ENCODE measurements at regions not wholly inside any gene's neighbourhood (a gene's known extent, or its start where the extent isn't known, plus 50 kb on each side); places are given as distances from the start of the nearest gene placed in this dataset.
"Not testable (repeated sequence)": the region's sequence is repeated elsewhere in the genome, so short reads cannot be mapped to it uniquely, and the experiment has no call there.

DNA sequence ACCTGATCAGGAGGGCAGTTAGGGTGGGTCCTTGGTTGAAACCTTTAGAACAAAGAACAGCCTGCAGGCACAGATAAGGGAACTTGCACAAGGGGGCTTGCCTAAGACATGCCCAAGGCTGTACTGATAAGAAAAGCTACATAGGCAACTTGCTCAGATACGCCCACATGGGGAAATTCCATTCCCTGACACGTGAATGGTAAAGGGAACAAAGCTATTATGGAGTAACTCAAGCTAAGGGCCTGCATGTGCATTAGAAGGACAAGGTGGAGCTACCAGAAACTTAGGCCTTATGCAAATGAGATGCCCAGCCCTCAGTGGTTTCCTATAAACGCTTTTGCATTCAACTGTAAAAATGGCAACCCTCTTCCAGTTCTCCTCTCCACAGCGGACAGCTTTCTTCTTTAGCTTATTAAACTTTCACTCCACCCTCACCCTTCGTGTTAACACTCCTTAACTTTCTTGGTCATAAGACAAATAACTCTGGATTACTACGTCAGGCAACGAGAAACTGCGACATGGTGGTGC lies 1192.1 kb upstream of the CELF2 start:
- no peaks in the 10 kb centered on the region for H3K4me1 ChIP-seq (ENCODE audit: control insufficient read depth, insufficient read depth, low read length)
- no peak overlapping the region for H3K27ac ChIP-seq (ENCODE audit: low read length)
- 81% methylated on average over 8 of the region's 8 CpGs for WGBS
- H3K4me3 ChIP-seq (ENCODE audit: low read length): no peak overlapping the region
- H3K27me3 ChIP-seq (ENCODE audit: control insufficient read depth, insufficient read depth): no peaks in the 10 kb centered on the region
- ATAC-seq: no peak
- no peaks in the 10 kb centered on the region for H3K9me3 ChIP-seq (ENCODE audit: control insufficient read depth, low read length)
- intact Hi-C loops (cut with DNase I): no loop called here
- no peak for DNase-seq

DNA sequence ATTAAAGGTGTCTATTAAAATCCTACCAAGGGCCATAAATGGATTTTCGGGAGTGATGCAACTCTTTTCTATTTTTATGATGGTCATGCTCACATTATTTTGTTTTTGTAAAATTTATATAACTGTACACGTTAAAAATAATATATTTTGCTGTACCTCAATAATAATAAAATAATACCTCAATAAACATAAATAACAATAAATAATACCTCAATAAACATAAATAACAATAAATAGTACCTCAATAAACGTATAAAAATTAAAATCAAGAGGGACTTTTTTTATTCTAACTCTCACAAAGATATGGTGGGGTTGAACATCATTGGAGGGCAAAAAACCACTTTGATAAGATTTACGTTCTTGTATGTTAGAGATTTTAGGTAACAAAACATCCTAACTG lies 1189.6 kb upstream of the CELF2 start:
- Histone ChIP-seq H3K27ac (ENCODE audit: low read length) (no peak overlapping the region), H3K9me3 (ENCODE audit: control insufficient read depth, low read length) (no peaks in the 10 kb centered on the region), H3K4me3 (ENCODE audit: low read length) (no peak overlapping the region), H3K4me1 (ENCODE audit: control insufficient read depth, insufficient read depth, low read length) (no peaks in the 10 kb centered on the region), H3K27me3 (ENCODE audit: control insufficient read depth, insufficient read depth) (no peaks in the 10 kb centered on the region)
- ATAC-seq (no peak), DNase-seq (no peak)
- WGBS: 83% methylated on average over 4 of the region's 4 CpGs
- intact Hi-C loops (cut with DNase I): no loop called here

DNA sequence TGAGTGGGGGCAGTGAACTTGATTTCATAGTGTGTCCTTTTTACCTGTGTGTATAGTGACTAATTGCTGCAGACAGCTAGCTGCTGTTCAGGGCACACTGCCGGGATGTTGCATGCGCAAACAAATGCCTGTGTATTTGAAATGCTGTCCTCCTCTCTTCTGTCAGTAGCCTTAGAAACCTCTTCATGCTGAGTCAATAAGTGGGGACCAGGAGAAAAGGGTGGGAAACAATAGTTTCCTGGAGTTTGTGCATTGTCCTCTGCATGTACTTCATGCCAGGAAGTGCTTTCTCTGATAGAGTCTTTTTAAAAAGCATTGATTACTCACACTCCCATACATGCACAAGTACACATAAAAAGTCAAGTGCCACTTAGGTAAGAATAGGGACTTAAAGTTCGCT lies 1183.7 kb upstream of the CELF2 start:
- H3K27me3 ChIP-seq (ENCODE audit: control insufficient read depth, insufficient read depth): no peaks in the 10 kb centered on the region
- H3K4me1 ChIP-seq (ENCODE audit: control insufficient read depth, insufficient read depth, low read length): no peaks in the 10 kb centered on the region
- ATAC-seq: no peak
- no peak for DNase-seq
- H3K4me3 ChIP-seq (ENCODE audit: low read length): no peak overlapping the region
- H3K27ac ChIP-seq (ENCODE audit: low read length): no peak overlapping the region
- 56% methylated on average over 3 of the region's 3 CpGs for WGBS
- no peaks in the 10 kb centered on the region for H3K9me3 ChIP-seq (ENCODE audit: control insufficient read depth, low read length)
- intact Hi-C loops (cut with DNase I): no loop called here

DNA sequence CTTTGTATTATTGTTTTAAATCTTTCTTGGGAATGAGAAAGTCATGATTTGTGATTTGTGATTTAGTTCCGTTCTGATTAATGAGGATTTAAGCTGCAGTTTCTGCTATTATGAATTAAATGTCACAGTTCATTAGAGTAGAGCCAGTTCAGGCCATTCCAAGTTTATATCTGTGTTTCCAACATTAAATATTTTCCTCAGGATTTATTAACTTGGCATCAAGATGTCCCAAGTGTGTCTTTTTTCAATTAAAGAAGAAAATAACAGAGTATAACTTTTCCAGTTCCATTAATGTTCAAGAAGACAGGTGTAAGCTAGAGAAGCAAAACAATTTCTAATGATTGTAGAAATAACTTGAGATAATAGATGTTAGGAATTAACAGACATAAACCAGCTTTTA lies 1183.2 kb upstream of the CELF2 start:
- no peaks in the 10 kb centered on the region for H3K27me3 ChIP-seq (ENCODE audit: control insufficient read depth, insufficient read depth)
- WGBS: 56% methylated on average over 1 of the region's 1 CpG
- intact Hi-C loops (cut with DNase I): no loop called here
- no peak for DNase-seq
- ATAC-seq: no peak
- no peaks in the 10 kb centered on the region for H3K9me3 ChIP-seq (ENCODE audit: control insufficient read depth, low read length)
- no peak overlapping the region for H3K4me3 ChIP-seq (ENCODE audit: low read length)
- no peaks in the 10 kb centered on the region for H3K4me1 ChIP-seq (ENCODE audit: control insufficient read depth, insufficient read depth, low read length)
- H3K27ac ChIP-seq (ENCODE audit: low read length): no peak overlapping the region

DNA sequence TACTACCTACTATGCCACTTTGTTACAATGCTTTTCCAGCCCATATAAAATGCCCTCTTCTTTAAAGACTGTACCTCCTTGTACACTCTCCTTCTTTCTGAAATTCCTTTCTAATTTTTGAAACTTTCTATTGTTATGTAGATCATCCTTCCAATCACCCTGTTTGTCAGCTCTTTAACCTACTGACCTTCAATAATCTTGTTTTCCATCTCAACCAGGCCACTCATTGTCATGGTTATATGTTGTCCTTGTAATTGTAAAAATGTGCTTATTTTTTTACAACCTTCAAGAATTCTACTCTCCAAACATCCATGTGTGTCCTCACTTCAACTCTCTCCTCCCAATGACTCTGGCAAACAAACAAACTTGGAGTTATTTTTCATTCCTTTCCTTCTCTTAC lies 1172.6 kb upstream of the CELF2 start:
- intact Hi-C loops (cut with DNase I): no loop called here
- no peaks in the 10 kb centered on the region for H3K9me3 ChIP-seq (ENCODE audit: control insufficient read depth, low read length)
- DNase-seq (no peak), ATAC-seq (no peak)
- H3K27ac ChIP-seq (ENCODE audit: low read length): no peak overlapping the region
- H3K27me3 ChIP-seq (ENCODE audit: control insufficient read depth, insufficient read depth): no peaks in the 10 kb centered on the region
- no peak overlapping the region for H3K4me3 ChIP-seq (ENCODE audit: low read length)
- H3K4me1 ChIP-seq (ENCODE audit: control insufficient read depth, insufficient read depth, low read length): no peaks in the 10 kb centered on the region

DNA sequence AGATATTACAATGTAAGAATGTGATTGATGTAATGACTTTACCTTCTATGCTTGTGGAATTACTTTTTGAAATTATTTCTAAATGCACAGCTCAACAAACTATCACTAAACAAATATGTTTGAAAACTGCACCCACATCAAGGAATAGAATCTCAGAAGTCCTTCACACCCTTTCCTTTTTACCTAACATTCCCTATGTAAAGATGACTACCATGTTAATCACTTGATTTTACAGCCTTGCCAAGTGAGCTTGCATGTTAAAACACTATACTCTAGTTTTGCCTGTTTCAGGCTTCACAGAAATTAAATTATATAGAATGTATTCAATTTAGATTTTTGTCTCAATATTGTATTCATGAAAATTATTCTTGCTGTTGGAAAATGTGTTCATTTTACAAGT lies 1169.4 kb upstream of the CELF2 start:
- no peak for ATAC-seq
- no peaks in the 10 kb centered on the region for H3K4me1 ChIP-seq (ENCODE audit: control insufficient read depth, insufficient read depth, low read length)
- no peaks in the 10 kb centered on the region for H3K27me3 ChIP-seq (ENCODE audit: control insufficient read depth, insufficient read depth)
- H3K9me3 ChIP-seq (ENCODE audit: control insufficient read depth, low read length): no peaks in the 10 kb centered on the region
- no peak overlapping the region for H3K27ac ChIP-seq (ENCODE audit: low read length)
- no peak overlapping the region for H3K4me3 ChIP-seq (ENCODE audit: low read length)
- intact Hi-C loops (cut with DNase I): no loop called here
- DNase-seq: no peak

DNA sequence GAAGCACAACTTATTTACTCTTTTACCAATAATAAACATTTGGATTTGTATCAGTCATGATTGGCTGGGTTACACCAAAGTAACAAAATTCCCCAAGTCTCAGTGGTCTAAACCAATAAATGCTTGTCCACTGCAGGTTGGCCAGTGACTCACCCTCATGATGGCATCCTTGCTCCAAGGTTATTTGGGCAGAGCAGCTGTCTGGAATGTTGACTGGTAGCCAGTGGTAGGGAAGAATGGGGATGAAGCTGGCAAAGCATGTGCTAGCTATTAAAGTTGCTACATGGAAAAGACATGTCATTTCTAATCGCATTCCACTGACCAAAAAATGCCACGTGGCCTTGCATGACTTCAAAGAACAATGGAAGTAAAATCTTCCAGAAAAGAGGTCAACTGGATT lies 1168.7 kb upstream of the CELF2 start:
- Histone ChIP-seq H3K4me1 (ENCODE audit: control insufficient read depth, insufficient read depth, low read length) (no peaks in the 10 kb centered on the region), H3K9me3 (ENCODE audit: control insufficient read depth, low read length) (no peaks in the 10 kb centered on the region), H3K27ac (ENCODE audit: low read length) (no peak overlapping the region), H3K27me3 (ENCODE audit: control insufficient read depth, insufficient read depth) (no peaks in the 10 kb centered on the region), H3K4me3 (ENCODE audit: low read length) (no peak overlapping the region)
- no peak for ATAC-seq
- WGBS: 69% methylated on average over 2 of the region's 2 CpGs
- no peak for DNase-seq
- intact Hi-C loops (cut with DNase I): no loop called here

DNA sequence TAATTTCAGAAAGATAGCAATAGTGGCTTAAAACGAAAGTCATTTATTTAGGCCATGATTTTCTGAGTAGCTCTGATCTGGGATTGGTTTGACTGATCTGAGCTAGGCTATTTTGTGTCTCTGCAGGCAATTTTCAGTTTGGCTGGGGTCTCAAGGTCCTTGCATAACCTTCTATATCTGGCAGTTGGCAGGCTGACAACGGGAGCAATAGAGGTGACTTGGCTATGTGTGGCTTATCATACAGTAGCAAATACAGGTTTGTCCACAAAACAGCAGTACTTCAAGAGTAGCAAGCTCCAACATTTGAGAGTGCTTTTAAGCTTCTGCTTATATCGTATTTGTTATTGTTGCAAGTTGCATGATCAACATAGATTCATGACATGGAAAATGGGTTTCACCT lies 1167.3 kb upstream of the CELF2 start:
- Histone ChIP-seq H3K27me3 (ENCODE audit: control insufficient read depth, insufficient read depth) (no peaks in the 10 kb centered on the region), H3K27ac (ENCODE audit: low read length) (no peak overlapping the region), H3K9me3 (ENCODE audit: control insufficient read depth, low read length) (no peaks in the 10 kb centered on the region), H3K4me1 (ENCODE audit: control insufficient read depth, insufficient read depth, low read length) (no peaks in the 10 kb centered on the region), H3K4me3 (ENCODE audit: low read length) (no peak overlapping the region)
- DNase-seq (peak in 1 of 3 donors; percentile 32), ATAC-seq (no peak)
- WGBS: 60% methylated on average over 3 of the region's 3 CpGs
- intact Hi-C loops (cut with DNase I): no loop called here

DNA sequence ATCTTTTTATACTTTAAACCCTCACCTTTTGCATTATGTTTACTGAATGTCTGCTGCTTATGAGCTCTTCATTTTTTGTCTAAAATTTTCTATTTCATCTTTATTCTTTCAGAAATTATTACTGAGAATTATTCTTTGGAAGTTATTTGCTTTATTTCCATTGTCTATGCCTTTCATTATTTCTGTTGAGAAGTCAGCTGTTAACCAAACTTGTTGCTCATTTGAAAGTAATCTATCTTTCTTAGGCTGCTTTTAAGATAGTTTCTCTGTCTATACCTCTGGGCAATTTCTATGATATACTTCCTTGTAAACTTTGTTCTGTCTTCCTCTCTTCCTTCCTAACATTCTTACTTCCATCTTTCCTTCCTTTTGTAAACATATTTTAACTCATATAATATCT lies 1165.9 kb upstream of the CELF2 start:
- intact Hi-C loops (cut with DNase I): no loop called here
- Histone ChIP-seq H3K4me3 (ENCODE audit: low read length) (no peak overlapping the region), H3K9me3 (ENCODE audit: control insufficient read depth, low read length) (no peaks in the 10 kb centered on the region), H3K4me1 (ENCODE audit: control insufficient read depth, insufficient read depth, low read length) (no peaks in the 10 kb centered on the region), H3K27ac (ENCODE audit: low read length) (no peak overlapping the region), H3K27me3 (ENCODE audit: control insufficient read depth, insufficient read depth) (no peaks in the 10 kb centered on the region)
- ATAC-seq: no peak
- DNase-seq: no peak

DNA sequence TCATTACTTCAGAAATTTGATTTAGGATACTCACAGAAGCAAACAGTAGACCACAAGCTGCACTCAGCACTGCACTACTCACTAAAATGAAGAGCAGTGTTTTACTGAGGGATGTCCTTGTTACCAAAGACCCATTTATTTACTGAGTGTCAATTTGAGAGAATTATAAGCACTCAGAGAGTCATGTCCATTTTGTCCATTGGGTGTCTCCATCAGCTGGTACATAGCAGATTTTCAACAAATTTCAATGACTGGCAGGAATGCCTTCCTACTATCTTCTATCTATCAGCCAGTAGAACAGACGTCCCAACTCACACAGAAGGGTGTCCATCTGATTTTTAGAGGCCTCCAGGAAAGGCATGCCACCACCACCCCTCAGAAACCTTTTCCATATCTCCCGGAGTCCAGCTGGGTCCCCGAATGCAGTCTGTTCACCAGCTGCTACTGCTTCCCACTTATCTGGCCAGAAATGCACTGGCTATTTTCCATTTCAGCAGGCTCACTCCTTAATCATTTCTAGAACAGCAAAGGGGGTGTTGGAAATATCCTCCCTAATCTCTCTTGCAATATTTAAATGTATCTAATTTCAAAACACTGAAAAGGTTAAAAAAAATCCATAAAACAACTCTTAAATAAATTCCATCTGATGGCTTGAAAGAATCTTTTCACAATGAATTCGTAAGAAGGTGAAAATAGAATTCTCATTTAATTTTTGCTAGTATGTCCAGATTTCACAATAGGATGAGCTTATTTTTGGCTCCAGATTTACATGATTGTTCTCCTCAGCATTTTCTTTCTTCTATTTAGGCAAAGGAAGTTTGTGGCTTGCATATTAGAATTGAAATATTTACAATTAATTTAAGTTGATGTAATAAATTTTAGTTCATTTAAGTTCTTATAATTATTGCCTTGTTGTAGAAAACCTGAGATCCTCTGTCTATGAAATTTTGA lies 1164.0 kb upstream of the CELF2 start:
- peak; percentile 63 to 80 for ATAC-seq

DNA sequence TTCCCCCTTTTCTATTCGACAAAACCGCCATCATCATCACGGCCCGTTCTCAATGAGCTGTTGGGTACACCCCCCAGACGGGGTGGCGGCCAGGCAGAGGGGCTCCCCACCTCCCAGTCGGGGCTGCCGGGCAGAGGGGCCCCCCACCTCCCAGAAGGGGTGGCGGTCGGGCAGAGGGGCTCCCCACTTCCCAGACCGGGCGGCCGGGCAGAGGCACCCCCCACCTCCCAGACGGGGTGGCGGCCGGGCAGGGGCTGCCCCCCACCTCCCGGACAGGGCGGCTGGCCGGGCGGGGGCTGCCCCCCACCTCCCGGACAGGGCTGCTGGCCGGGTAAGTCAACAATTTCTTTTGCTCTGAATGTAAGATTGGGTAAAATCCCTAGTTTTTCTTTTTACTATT lies 1162.2 kb upstream of the CELF2 start:
- H3K4me1 ChIP-seq (ENCODE audit: control insufficient read depth, insufficient read depth, low read length); ATAC-seq; intact Hi-C loops (cut with DNase I); H3K4me3 ChIP-seq (ENCODE audit: low read length); H3K9me3 ChIP-seq (ENCODE audit: control insufficient read depth, low read length); H3K27me3 ChIP-seq (ENCODE audit: control insufficient read depth, insufficient read depth); H3K27ac ChIP-seq (ENCODE audit: low read length): not testable (repeated sequence)
- 92% methylated on average over 22 of the region's 22 CpGs for WGBS
- DNase-seq: peak in 2 of 3 donors; percentile 40 to 50

More for the DNA sequence above, 1164.0 kb upstream of the CELF2 start:
- Histone ChIP-seq H3K27ac (ENCODE audit: low read length) (no peak overlapping the region), H3K9me3 (ENCODE audit: control insufficient read depth, low read length) (no peaks in the 10 kb centered on the region), H3K4me1 (ENCODE audit: control insufficient read depth, insufficient read depth, low read length) (no peaks in the 10 kb centered on the region), H3K4me3 (ENCODE audit: low read length) (no peak overlapping the region), H3K27me3 (ENCODE audit: control insufficient read depth, insufficient read depth) (no peaks in the 10 kb centered on the region)
- DNase-seq: peak in 2 of 3 donors; percentile 16 to 55
- 32% methylated on average over 4 of the region's 4 CpGs for WGBS
- intact Hi-C loops (cut with DNase I): no loop called here

DNA sequence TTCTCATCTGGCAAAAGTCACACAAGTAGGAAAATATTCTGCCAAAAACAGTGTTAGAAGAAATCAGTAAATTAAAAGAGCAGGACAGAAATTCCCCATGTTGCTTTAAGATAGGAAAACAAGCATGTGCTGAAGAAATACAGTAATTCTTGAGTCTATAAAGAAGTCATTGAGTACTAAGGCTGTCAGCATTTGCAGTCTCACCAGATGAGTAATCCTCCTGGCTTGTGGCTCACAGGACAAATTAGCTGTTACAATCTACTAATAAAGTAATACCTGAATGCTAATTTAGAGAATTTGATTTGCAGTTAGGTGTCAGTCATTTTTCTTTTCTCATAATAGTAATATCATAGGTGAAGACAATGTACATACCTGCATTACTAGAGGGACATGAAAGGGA lies 1158.9 kb upstream of the CELF2 start:
- ATAC-seq: no peak
- intact Hi-C loops (cut with DNase I): no loop called here
- Histone ChIP-seq H3K9me3 (ENCODE audit: control insufficient read depth, low read length) (no peaks in the 10 kb centered on the region), H3K27me3 (ENCODE audit: control insufficient read depth, insufficient read depth) (no peaks in the 10 kb centered on the region), H3K4me1 (ENCODE audit: control insufficient read depth, insufficient read depth, low read length) (no peaks in the 10 kb centered on the region), H3K27ac (ENCODE audit: low read length) (no peak overlapping the region), H3K4me3 (ENCODE audit: low read length) (no peak overlapping the region)
- no peak for DNase-seq

Measured in right cardiac atrium (tissue), 5 donors.